ENCODE measurements at regions not wholly inside any gene's neighbourhood (a gene's known extent, or its start where the extent isn't known, plus 50 kb on each side); places are given as distances from the start of the nearest gene placed in this dataset.

GRCh38 chr3:193897731-193898180 lies 238.2 kb upstream of the HES1 start:
- in situ Hi-C loops (cut with MboI; ENCODE audit: low sequenced_read_pairs): no loop called here

GRCh38 chr3:193899001-193899400 lies 236.9 kb upstream of the HES1 start:
- in situ Hi-C loops (cut with MboI; ENCODE audit: low sequenced_read_pairs): no loop called here

GRCh38 chr3:193901007-193901406 lies 234.9 kb upstream of the HES1 start:
- in situ Hi-C loops (cut with MboI; ENCODE audit: low sequenced_read_pairs): no loop called here

GRCh38 chr3:193902607-193903511 lies 233.1 kb upstream of the HES1 start:
- in situ Hi-C loops (cut with MboI; ENCODE audit: low sequenced_read_pairs): no loop called here

GRCh38 chr3:193903512-193903817 lies 232.5 kb upstream of the HES1 start:
- in situ Hi-C loops (cut with MboI; ENCODE audit: low sequenced_read_pairs): no loop called here

GRCh38 chr3:193903966-193904365 lies 232.0 kb upstream of the HES1 start:
- in situ Hi-C loops (cut with MboI; ENCODE audit: low sequenced_read_pairs): no loop called here

- in situ Hi-C loops (cut with MboI; ENCODE audit: low sequenced_read_pairs): no loop called here
Observed at GRCh38 chr3:193905541-193906396, 230.2 kb upstream of the HES1 start.

- in situ Hi-C loops (cut with MboI; ENCODE audit: low sequenced_read_pairs): no loop called here
Observed at GRCh38 chr3:193906849-193907410, 229.0 kb upstream of the HES1 start.

- in situ Hi-C loops (cut with MboI; ENCODE audit: low sequenced_read_pairs): no loop called here
Observed at GRCh38 chr3:193908181-193908744, 227.7 kb upstream of the HES1 start.

- in situ Hi-C loops (cut with MboI; ENCODE audit: low sequenced_read_pairs): no loop called here
Observed at GRCh38 chr3:193909387-193909786, 226.6 kb upstream of the HES1 start.

GRCh38 chr3:193910310-193910709 lies 225.6 kb upstream of the HES1 start:
- in situ Hi-C loops (cut with MboI; ENCODE audit: low sequenced_read_pairs): no loop called here

- in situ Hi-C loops (cut with MboI; ENCODE audit: low sequenced_read_pairs): no loop called here
Observed at GRCh38 chr3:193910886-193911738, 224.8 kb upstream of the HES1 start.

- in situ Hi-C loops (cut with MboI; ENCODE audit: low sequenced_read_pairs): no loop called here
Observed at GRCh38 chr3:193911784-193912340, 224.1 kb upstream of the HES1 start.

- in situ Hi-C loops (cut with MboI; ENCODE audit: low sequenced_read_pairs): no loop called here
Observed at GRCh38 chr3:193912621-193913178, 223.2 kb upstream of the HES1 start.

- in situ Hi-C loops (cut with MboI; ENCODE audit: low sequenced_read_pairs): no loop called here
Observed at GRCh38 chr3:193914602-193915001, 221.3 kb upstream of the HES1 start.

- in situ Hi-C loops (cut with MboI; ENCODE audit: low sequenced_read_pairs): no loop called here
Observed at GRCh38 chr3:193915099-193915498, 220.8 kb upstream of the HES1 start.

- in situ Hi-C loops (cut with MboI; ENCODE audit: low sequenced_read_pairs): no loop called here
Observed at GRCh38 chr3:193915613-193916012, 220.3 kb upstream of the HES1 start.

- in situ Hi-C loops (cut with MboI; ENCODE audit: low sequenced_read_pairs): no loop called here
Observed at GRCh38 chr3:193917158-193917557, 218.8 kb upstream of the HES1 start.

- in situ Hi-C loops (cut with MboI; ENCODE audit: low sequenced_read_pairs): no loop called here
Observed at GRCh38 chr3:193921465-193921864, 214.5 kb upstream of the HES1 start.
